CD14-positive monocyte (primary cell): ENCODE measurements at regions not wholly inside any gene's neighbourhood (a gene's known extent, or its start where the extent isn't known, plus 50 kb on each side); places are given as distances from the start of the nearest gene placed in this dataset.

Experiments used
- DNase-seq, 3 donors: peaks; one replicate each; pipeline ENCODE4 v3.0.0-alpha.2; 2011 to 2022
- H2AFZ ChIP-seq: 2 replicates; pipeline ENCODE4 v1.6.0; 2012; ENCODE audit warnings: mild to moderate bottlenecking, low read depth, low read length, inconsistent platforms; ENCODE audit not compliant: insufficient read depth, poor library complexity, severe bottlenecking
- H3K27ac ChIP-seq, 2 donors: 1 replicate in 1 of 2; 2 replicates in 1 of 2; pipeline ENCODE4 v1.5.1; 2012 to 2013; ENCODE audit warnings: low read length in 2 of 2, control low read depth in 1 of 2, inconsistent platforms in 1 of 2, low read depth in 1 of 2, mild to moderate bottlenecking in 1 of 2
- H3K27me3 ChIP-seq, 2 donors: one replicate each; pipeline versions ENCODE4 v1.6.0 to v1.6.1; 2011 to 2013; ENCODE audit warnings: low read length in 2 of 2; ENCODE audit not compliant: control insufficient read depth in 2 of 2, insufficient read depth in 2 of 2
- H3K36me3 ChIP-seq, 2 donors: replicated peaks in 1 of 2; 1 replicate in 1 of 2; 2 replicates in 1 of 2; pipeline versions ENCODE4 v1.5.1 to v1.6.1; 2012 to 2013; ENCODE audit warnings: low read length in 2 of 2, control low read depth in 1 of 2, inconsistent platforms in 1 of 2, mild to moderate bottlenecking in 1 of 2; ENCODE audit not compliant: insufficient read depth in 2 of 2, control insufficient read depth in 1 of 2
- H3K4me1 ChIP-seq, 2 donors: 1 replicate in 1 of 2; 2 replicates in 1 of 2; pipeline versions ENCODE4 v1.5.1 to v1.6.1; 2012 to 2013; ENCODE audit warnings: low read length in 2 of 2, control low read depth in 1 of 2, inconsistent platforms in 1 of 2, mild to moderate bottlenecking in 1 of 2, moderate library complexity in 1 of 2; ENCODE audit not compliant: insufficient read depth in 2 of 2, control insufficient read depth in 1 of 2
- H3K4me2 ChIP-seq: replicated peaks from 2 replicates; pipeline ENCODE3; 2012; ENCODE audit warnings: low read length, moderate library complexity, mild to moderate bottlenecking; ENCODE audit not compliant: poor library complexity, severe bottlenecking; ENCODE audit errors: extremely low read depth
- H3K4me3 ChIP-seq, 3 experiments: fragments of 200-600 bp in 1 of 3; sonication (generic) in 1 of 3; replicated peaks in 1 of 3; 1 replicate in 2 of 3; 2 replicates in 1 of 3; pipeline ENCODE4 v1.5.1; 2011 to 2013; ENCODE audit warnings: low read length in 3 of 3, mild to moderate bottlenecking in 3 of 3, control low read depth in 2 of 3, low read depth in 2 of 3, inconsistent platforms in 1 of 3, moderate library complexity in 1 of 3
- H3K79me2 ChIP-seq: 2 replicates; pipeline ENCODE4 v1.6.0; 2012; ENCODE audit warnings: mild to moderate bottlenecking, control low read depth, inconsistent platforms, low read length, moderate library complexity; ENCODE audit not compliant: insufficient read depth
- H3K9ac ChIP-seq: 2 replicates; pipeline ENCODE4 v1.6.0; 2017; ENCODE audit warnings: low read length, mild to moderate bottlenecking; ENCODE audit not compliant: insufficient read depth, poor library complexity, severe bottlenecking
- H3K9me3 ChIP-seq, 2 donors: replicated peaks in 1 of 2; 1 replicate in 1 of 2; 2 replicates in 1 of 2; pipeline versions ENCODE4 v1.5.1 to v1.6.1; 2012 to 2013; ENCODE audit warnings: low read length in 2 of 2, control low read depth in 1 of 2; ENCODE audit not compliant: control insufficient read depth in 1 of 2, insufficient read depth in 1 of 2
- H4K20me1 ChIP-seq: 2 replicates; pipeline ENCODE4 v1.6.0; 2012; ENCODE audit warnings: mild to moderate bottlenecking, low read length, control low read depth, moderate library complexity; ENCODE audit not compliant: insufficient read depth
- H3K27ac Mint-ChIP-seq, 7 donors: one replicate each; pipeline ENCODE4 v1.8.0; 2020; ENCODE audit warnings: mild to moderate bottlenecking in 7 of 7, mixed read lengths in 7 of 7, moderate library complexity in 6 of 7, inconsistent platforms in 2 of 7
- H3K27me3 Mint-ChIP-seq, 3 donors: one replicate each; pipeline ENCODE4 v1.8.0; 2021 to 2022; ENCODE audit warnings: low read depth in 3 of 3, mild to moderate bottlenecking in 3 of 3, mixed read lengths in 3 of 3, moderate library complexity in 3 of 3, inconsistent platforms in 1 of 3
- H3K36me3 Mint-ChIP-seq, 2 donors: one replicate each; pipeline ENCODE4 v1.8.0; 2020; ENCODE audit warnings: mixed read lengths in 2 of 2, inconsistent platforms in 1 of 2, mild to moderate bottlenecking in 1 of 2
- H3K4me1 Mint-ChIP-seq: one replicate; pipeline ENCODE4 v1.8.0; 2020; ENCODE audit warnings: mild to moderate bottlenecking, mixed read lengths
- H3K4me3 Mint-ChIP-seq, 2 donors: one replicate each; pipeline ENCODE4 v1.8.0; 2020; ENCODE audit warnings: mild to moderate bottlenecking in 2 of 2, mixed read lengths in 2 of 2, moderate library complexity in 1 of 2
- H3K9me3 Mint-ChIP-seq, 7 donors: one replicate each; pipeline ENCODE4 v1.8.0; 2020 to 2022; ENCODE audit warnings: mixed read lengths in 7 of 7, mild to moderate bottlenecking in 6 of 7, moderate library complexity in 6 of 7, inconsistent platforms in 2 of 7
- WGBS: methylation state at CpG from one replicate; pipeline ENCODE4 v1.1.5; 2013; ENCODE audit warnings: missing lambda C conversion rate; ENCODE audit not compliant: insufficient coverage; 5-methylcytosine and 5-hydroxymethylcytosine counted together
- intact Hi-C, 2 donors: fragments of 100-400 bp; cut with micrococcal nuclease; formaldehyde crosslinking; loops; one replicate each; pipeline versions ENCODE4 v1.15.0 to v1.15.1; 2023
- TF ChIP-seq, protein P1 (sequence below): fragments of 200-600 bp; IDR thresholded peaks from one replicate; pipeline ENCODE4 v1.8.0; 2022; ENCODE audit warnings: antibody characterized with exemption, mild to moderate bottlenecking

DNA sequence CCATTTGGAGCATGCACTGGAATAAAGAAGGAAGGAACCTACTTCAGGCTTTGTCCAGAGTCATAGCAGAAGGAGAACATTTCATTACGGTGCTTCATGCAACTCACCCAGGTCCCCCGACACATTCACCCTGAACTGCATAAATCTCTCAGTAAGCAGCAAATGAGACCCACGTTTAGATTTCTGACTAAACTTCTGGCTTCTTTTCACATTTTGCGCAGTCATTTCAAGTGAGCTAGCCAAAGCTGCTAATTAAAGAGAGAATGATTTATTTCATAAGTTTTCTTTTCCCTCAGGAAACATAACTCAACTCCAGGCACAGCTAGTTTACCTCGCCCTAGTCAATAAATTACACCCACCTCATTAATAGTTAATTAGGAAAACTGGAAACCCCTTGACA lies 88.6 kb upstream of the GAS1 start:
- no peaks in the 10 kb centered on the region for H3K27me3 ChIP-seq
- Mint-ChIP-seq H3K9me3 (peaks cover 0 to 6% (median 0%) of the 10 kb centered on the region in 7 donors), H3K4me3 (no peak overlapping the region), H3K27me3 (peaks cover 1 to 3% (median 3%) of the 10 kb centered on the region in 3 donors), H3K27ac (no peak overlapping the region), H3K4me1 (no peaks in the 10 kb centered on the region), H3K36me3 (no peaks in the 10 kb centered on the region)
- TF ChIP-seq, protein P1, sequence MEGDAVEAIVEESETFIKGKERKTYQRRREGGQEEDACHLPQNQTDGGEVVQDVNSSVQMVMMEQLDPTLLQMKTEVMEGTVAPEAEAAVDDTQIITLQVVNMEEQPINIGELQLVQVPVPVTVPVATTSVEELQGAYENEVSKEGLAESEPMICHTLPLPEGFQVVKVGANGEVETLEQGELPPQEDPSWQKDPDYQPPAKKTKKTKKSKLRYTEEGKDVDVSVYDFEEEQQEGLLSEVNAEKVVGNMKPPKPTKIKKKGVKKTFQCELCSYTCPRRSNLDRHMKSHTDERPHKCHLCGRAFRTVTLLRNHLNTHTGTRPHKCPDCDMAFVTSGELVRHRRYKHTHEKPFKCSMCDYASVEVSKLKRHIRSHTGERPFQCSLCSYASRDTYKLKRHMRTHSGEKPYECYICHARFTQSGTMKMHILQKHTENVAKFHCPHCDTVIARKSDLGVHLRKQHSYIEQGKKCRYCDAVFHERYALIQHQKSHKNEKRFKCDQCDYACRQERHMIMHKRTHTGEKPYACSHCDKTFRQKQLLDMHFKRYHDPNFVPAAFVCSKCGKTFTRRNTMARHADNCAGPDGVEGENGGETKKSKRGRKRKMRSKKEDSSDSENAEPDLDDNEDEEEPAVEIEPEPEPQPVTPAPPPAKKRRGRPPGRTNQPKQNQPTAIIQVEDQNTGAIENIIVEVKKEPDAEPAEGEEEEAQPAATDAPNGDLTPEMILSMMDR, result no peak
- no peaks in the 10 kb centered on the region for H3K79me2 ChIP-seq
- H3K9ac ChIP-seq, result no peak overlapping the region
- no peak for DNase-seq
- no peak overlapping the region for H3K4me2 ChIP-seq
- H3K9me3 ChIP-seq, result no peaks in the 10 kb centered on the region
- no peaks in the 10 kb centered on the region for H4K20me1 ChIP-seq
- no peak overlapping the region for H3K4me3 ChIP-seq
- H3K36me3 ChIP-seq, result no peaks in the 10 kb centered on the region
- H3K27ac ChIP-seq, result no peak overlapping the region
- H2AFZ ChIP-seq, result no peak overlapping the region
- WGBS, result 71% methylated on average over 1 of the region's 5 CpGs
- H3K4me1 ChIP-seq, result no peaks in the 10 kb centered on the region
- intact Hi-C loops, result no loop called here

DNA sequence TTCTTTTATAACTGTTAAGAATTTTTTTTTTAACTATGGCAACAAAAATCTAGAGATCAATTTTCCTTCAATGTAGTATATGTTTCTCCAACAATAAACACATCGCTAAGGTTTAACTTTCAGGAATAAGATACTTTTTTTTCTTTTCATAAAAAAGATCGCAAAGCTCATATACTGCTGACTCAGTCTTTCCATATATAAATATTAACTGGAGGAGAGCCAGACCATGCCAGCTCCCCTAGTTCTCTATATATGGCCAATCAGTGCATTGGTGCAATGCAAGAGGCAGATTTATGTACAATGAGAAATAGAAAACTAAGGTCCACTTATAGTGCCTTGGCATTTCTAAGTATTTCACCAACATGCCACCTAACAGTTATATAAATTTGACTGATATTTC lies 89.2 kb upstream of the GAS1 start:
- Histone ChIP-seq H3K36me3 (no peaks in the 10 kb centered on the region), H3K4me1 (no peaks in the 10 kb centered on the region), H3K27me3 (no peaks in the 10 kb centered on the region), H3K79me2 (no peaks in the 10 kb centered on the region), H3K9ac (no peak overlapping the region), H3K9me3 (no peaks in the 10 kb centered on the region), H3K27ac (no peak overlapping the region), H3K4me3 (no peak overlapping the region), H3K4me2 (no peak overlapping the region), H4K20me1 (no peaks in the 10 kb centered on the region), H2AFZ (no peak overlapping the region)
- H3K4me1 Mint-ChIP-seq, result no peaks in the 10 kb centered on the region
- intact Hi-C loops, result no loop called here
- no peak overlapping the region for H3K27ac Mint-ChIP-seq
- H3K27me3 Mint-ChIP-seq, result peaks cover 1 to 3% (median 3%) of the 10 kb centered on the region in 3 donors
- no peak overlapping the region for H3K4me3 Mint-ChIP-seq
- no peak for DNase-seq
- TF ChIP-seq, protein P1, result no peak
- WGBS, result no CpG with 5 or more reads among the region's 2 CpGs
- peaks cover 0 to 6% (median 0%) of the 10 kb centered on the region in 7 donors for H3K9me3 Mint-ChIP-seq
- no peaks in the 10 kb centered on the region for H3K36me3 Mint-ChIP-seq
